ENCODE measurements at regions not wholly inside any gene's neighbourhood (a gene's known extent, or its start where the extent isn't known, plus 50 kb on each side); places are given as distances from the start of the nearest gene placed in this dataset.

GRCh38 chr12:89946518-89947135 lies 238.0 kb upstream of the ATP2B1 start:
- DNase-seq = no peak

GRCh38 chr12:89945123-89945522 lies 236.5 kb upstream of the ATP2B1 start:
- no peak for DNase-seq

- DNase-seq = no peak
These were observed 234.8 kb upstream of the ATP2B1 start for GRCh38 chr12:89943463-89943862.

- no peak for DNase-seq
These were observed 232.8 kb upstream of the ATP2B1 start for GRCh38 chr12:89941436-89941835.

GRCh38 chr12:89939522-89940215 lies 231.0 kb upstream of the ATP2B1 start:
- no peak for DNase-seq

- DNase-seq = no peak
These were observed 228.0 kb upstream of the ATP2B1 start for GRCh38 chr12:89936631-89937030.

GRCh38 chr12:89935850-89936249 lies 227.2 kb upstream of the ATP2B1 start:
- no peak for DNase-seq

GRCh38 chr12:89933911-89934310 lies 225.3 kb upstream of the ATP2B1 start:
- DNase-seq = no peak

GRCh38 chr12:89932954-89933353 lies 224.3 kb upstream of the ATP2B1 start:
- no peak for DNase-seq

GRCh38 chr12:89928467-89928866 lies 219.8 kb upstream of the ATP2B1 start:
- DNase-seq = no peak

GRCh38 chr12:89927226-89927698 lies 218.6 kb upstream of the ATP2B1 start:
- DNase-seq = no peak

- no peak for DNase-seq
These were observed 215.6 kb upstream of the ATP2B1 start for GRCh38 chr12:89924191-89924590.

GRCh38 chr12:89923091-89923490 lies 214.5 kb upstream of the ATP2B1 start:
- DNase-seq = no peak

GRCh38 chr12:89920866-89921265 lies 212.2 kb upstream of the ATP2B1 start:
- DNase-seq = no peak

- no peak for DNase-seq
These were observed 210.7 kb upstream of the ATP2B1 start for GRCh38 chr12:89919241-89919906.

GRCh38 chr12:89918172-89918846 lies 209.7 kb upstream of the ATP2B1 start:
- DNase-seq = no peak

GRCh38 chr12:89909753-89910152 lies 201.1 kb upstream of the ATP2B1 start:
- no peak for DNase-seq

GRCh38 chr12:89907659-89908058 lies 199.0 kb upstream of the ATP2B1 start:
- DNase-seq = no peak

GRCh38 chr12:89906824-89907223 lies 198.2 kb upstream of the ATP2B1 start:
- DNase-seq = no peak

- no peak for DNase-seq
These were observed 197.5 kb upstream of the ATP2B1 start for GRCh38 chr12:89906178-89906577.

GRCh38 chr12:89901906-89902642 lies 193.4 kb upstream of the ATP2B1 start:
- DNase-seq = no peak

GRCh38 chr12:89901319-89901718 lies 192.7 kb upstream of the ATP2B1 start:
- no peak for DNase-seq

GRCh38 chr12:89899651-89900050 lies 191.0 kb upstream of the ATP2B1 start:
- DNase-seq = no peak

Measured in CD4-positive, alpha-beta T cell treated with Interleukin-6 for 4 hours (primary cell).